Stimulated activated CD4-positive, alpha-beta T cell treated with anti-CD3 and anti-CD28 coated beads, TNF-alpha, amount 100 ng/mL, for 24 hours (primary cell): ENCODE measurements at regions not wholly inside any gene's neighbourhood (a gene's known extent, or its start where the extent isn't known, plus 50 kb on each side); places are given as distances from the start of the nearest gene placed in this dataset.
A peak's percentile ranks its signal among the peaks of the same experiment; 100 is the strongest.
"Not testable (repeated sequence)": the region's sequence is repeated elsewhere in the genome, so short reads cannot be mapped to it uniquely, and the experiment has no call there.

ENCODE experiments used
- DNase-seq, 3 experiments: peaks; one replicate each; pipeline ENCODE4 v3.0.0-alpha.2; 2020; ENCODE audit warnings: low read depth in 3 of 3

DNA sequence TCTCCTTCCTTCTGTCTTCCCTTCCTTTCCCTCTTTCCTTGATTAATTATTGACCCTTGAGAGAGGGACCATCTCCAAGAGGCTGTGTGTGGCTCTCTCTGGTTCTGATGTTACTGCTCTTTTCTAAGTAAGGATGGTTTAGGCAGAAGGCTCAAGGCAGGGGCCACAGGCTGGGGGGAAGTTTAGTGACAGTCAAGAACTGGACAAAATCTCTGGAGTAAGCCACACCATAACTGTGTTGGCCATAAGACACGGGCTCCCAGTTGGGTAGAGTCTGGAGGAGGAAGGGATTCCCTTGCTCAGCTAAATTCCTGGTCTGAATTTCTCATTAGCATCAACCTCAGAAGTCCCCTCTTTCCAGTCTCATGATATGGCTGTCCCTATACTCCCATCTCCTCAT, 74.7 kb downstream of the BUD13 start:
- no peak for DNase-seq

DNA sequence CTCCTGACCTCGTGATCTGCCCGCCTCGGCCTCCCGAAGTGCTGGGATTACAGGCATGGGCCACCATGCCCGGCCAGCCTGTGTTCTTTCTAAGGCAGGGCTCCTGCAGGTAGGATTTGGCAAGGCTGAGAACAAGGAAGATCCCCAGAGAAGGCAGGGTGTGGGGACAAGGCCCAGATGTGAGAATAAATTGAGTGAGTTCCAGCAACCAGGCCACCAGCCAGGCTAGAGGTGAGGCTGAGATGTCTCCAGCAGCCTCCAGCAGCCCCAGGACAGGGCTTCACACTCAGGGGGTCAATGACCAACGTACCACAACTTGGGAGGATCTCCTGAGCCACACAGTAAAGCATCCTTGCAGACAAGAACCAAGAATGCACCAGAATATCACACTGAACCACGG, 75.1 kb downstream of the BUD13 start:
- no peak for DNase-seq

DNA sequence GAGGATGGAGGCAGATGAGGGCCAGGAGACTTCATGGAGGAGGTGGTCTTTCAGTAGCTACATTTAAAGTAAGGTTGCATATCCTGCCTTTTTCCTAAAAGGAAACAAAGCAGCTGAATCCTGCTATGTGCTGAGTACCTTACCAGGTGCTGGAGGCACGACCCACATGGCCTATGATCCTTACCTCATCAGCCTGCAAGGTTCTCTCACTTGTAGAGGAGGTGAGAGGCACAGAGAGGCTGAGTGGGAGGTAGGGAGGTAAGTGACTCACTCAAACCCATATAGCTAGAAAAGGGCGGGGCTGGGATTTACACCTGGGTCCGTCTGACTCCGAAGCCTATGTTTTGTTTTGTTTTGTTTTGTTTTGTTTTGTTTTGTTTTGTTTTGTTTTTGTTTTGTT, 75.8 kb downstream of the BUD13 start:
- DNase-seq = no peak

DNA sequence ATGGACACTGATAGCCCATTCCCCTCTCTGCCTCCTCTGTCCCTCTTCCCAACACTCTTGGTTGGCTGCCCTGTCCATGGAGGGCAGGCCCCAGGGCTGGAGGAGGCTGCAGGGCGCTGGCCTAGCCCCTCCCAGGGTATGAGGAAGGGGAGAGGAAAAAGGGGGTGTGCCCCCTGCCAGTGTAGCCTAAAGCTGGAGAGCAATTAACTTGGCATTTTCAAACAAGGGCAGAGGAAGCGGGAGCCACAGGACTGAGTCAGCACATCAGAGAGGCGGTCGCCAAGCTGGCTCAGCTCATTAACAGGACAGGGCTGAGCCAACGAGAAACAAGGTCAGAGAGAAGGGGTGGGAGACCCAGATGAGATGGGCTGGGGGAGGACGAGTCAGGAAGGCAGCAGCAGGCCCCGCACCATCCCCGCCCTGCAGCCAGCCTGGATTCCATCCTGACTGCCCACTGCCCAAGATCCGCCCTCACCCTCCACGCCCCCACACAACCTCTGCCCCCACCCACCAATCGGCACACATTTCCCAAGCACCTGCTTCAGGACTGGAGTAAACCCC, 76.3 kb downstream of the BUD13 start:
- DNase-seq = no peak

DNA sequence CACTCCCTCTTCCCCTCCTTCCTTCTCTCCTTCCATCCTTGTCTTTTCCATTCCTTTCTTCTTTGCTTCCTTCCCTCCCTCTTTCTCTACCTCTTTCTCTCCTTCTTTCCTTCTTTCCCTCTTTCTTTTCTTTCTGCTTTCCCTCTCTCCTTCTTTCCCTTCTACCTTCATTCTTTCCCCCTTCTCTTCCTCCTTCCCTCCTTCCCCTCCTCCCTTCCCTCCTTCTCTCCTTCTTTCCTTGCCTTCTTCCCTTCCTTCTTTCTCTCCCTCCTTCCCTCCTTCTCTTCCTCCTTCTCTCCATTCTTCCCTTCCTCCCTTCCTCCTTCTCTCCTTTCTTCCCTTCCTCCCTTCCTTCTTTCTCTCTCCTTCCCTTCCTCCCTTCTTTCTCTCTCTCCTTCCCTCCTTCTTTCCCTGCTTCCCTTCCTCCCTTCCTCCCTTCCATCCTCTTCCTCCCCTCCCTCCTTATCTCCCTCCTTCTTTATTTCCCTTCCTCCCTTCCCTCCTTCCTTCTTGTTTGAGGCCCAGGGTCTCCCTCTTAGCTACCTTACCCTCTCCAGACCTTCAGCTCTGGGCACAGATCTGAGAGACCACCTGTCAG, 77.0 kb downstream of the BUD13 start:
- DNase-seq = no peak

DNA sequence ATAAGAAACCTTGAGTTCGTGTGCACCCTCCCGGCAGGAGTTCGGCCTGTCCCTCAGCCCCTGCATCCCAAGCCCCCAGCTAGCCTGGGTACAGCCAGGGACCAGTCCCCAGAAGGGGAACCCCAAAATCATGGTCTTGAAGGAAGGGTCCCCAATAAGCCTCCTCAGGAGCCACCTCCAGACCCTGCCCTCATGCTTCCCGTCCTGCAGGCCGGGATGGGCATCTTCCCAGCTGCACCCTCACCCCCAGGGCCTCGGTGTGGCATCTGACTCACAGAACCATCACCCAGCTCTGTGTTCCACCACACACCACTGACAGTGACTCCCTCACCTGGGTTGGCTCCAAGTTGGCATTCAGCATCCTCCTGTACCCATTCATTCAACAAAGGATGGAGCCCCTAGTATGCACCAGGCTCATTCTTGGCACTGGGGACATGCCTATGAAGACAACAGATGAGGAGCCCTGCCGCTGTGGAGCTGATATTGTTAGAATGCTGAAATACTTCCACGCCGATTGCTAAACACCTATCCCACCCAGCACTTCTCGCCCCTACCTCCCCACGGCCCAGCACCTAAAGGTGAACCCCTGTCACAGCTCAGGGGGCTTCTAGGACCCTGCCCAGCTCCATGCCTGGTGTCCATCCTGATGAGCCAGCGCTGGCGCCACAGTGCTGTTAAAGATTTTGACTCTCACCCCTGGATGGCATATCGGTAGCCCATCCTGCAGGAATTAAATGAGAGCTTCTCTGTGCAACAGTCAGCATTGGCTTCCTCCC, 77.8 kb downstream of the BUD13 start:
- no peak for DNase-seq

DNA sequence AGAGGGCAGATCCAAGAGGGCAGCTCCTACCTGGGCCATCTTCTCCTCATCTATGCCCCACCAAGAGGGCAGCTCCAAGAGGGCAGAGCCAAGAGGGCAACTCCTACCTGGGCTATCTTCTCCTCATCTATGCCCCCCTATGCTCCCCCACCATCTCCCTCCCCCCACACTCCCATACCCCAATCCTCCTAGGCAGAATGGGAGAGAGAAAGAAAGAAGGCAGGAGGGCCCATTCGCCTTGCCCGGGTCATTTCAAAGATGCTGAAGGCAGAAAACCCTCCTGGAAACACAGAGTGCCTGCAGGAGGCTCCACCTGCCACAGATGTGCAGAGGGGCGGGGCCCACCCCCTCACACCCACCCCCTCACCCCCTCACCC, 78.5 kb downstream of the BUD13 start:
- DNase-seq = no peak

DNA sequence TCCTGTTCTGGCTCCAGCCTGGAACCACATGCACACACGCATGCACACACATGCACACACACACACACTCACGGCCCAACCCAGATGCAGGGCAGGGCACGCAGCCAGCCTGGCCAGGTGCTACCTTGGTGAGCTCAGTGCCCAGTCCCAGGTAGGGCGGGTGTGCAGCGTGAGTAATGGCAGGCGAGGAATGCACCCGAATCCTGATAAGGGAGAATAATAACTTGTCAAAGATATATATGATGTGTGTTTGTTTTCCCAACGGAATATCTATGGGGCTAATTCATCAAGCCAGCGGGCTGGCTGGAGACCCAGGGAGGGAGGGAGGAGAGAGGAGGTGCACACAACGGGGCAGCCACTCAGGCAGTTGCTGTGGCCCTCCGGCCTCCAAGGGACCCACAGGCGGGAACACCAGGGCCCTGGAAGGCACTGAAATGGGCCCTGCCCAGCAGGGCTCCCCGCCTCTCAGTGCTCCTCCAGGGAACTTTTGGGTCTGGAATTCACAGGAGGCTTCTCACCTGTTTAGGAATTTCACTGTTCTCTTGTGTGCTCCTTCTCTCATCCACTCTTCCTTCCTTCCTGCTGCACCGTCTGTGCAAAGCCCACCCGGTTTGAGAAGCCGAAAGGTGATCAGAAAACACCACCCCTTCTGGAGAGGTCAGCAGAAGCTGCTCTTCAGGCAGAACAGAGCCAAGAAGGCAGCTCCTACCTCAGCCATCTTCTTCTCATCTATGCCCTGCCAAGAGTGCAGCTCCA, 79.0 kb downstream of the BUD13 start:
- DNase-seq = no peak

DNA sequence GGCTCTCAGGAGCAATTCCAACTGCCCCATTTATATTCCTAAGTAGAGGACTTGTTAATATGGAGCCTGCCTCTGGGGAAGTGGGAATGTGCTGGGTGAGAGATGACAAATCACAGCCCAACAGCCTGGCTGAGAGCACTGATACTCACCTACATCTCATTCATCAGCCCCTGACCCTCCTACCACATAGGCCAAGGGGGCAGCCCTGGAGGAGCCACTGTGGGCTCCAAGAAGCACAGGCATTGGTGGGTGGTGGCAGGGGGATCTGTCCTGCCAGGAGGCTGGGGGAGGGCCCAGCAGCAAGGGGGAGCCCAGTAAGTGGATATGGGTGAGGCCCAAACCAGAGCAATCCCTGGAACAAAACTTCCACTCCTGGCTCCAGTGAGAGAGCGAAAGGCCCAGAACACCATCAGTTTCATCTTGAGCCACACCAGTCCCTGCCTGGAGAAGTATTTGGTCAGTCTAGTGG, 79.7 kb downstream of the BUD13 start:
- DNase-seq = no peak

DNA sequence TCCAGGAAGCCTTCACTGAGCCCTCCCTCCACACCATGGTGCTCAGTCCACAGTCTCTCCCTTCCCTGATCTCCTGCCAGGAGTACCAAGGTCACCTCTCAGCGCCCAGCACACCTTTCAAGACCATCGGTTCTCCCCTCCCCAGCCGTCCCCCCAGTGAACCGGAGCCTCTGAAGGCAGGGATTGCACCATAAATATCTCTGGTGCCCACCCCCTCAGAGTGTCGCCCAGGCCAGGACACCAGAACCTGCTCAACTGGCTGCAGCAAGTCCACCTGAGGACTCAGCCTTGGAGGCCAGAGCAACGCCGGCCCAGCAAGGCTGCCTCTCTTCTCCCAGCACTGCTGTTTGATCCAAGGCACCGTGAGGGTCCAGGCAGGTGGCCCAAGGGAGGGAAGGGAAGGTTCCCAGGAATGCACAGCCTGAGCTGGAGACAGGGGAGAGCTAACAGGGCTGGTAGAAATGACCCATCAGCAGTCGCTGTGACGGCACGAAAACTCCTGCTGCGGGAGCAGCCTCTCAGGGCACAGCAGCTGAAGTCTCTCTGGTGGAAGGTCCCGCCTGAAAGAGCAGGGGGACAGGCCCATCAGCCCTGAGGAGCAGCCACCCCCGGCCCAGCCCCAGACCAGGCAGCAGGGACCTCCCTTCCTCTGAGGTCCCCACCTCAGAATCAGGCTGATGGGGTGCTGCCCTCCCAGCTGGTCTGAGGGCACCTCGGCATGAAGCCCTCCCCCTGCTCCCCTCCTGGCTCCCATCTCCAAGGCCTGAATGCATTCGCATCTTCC, 80.3 kb downstream of the BUD13 start:
- DNase-seq = no peak

DNA sequence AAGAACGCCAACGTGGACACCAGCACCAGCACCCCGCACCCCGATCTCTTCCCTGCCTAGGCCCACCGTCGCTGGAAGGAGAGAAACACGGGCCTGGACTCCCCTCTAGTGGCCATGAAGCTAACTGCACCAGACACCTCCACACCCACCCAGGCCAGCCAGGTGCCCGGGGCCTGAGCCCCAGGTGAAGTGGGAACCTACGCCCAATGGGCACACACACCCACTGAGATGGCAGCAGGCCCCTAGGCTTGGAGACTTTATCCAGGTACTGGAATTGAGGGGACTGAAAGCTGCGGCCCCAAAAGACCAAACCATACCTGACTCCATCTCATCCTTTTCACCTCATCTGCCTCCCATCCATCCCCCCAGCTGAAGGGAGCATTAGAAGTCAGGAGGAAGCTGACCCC, 81.0 kb downstream of the BUD13 start:
- DNase-seq = peak; percentile 25 to 58 (median 38)

DNA sequence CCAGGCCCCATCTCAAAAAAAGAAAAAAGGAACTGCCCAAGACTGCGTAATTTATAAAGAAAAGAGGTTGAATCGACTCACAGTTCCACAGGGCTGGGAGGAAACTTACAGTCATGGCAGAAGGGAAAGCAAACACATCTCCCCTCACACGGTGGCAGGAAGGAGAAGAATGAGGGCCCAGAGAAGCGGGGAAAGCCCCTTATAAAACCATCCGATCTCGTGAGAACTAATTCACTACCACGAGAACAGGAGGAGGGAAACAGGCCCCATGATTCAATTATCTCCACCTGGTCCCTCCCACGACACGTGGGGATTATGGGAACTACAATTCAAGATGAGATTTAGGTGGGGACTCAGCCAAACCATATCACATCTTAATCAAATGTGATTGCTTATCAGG, 82.2 kb downstream of the BUD13 start:
- no peak for DNase-seq

DNA sequence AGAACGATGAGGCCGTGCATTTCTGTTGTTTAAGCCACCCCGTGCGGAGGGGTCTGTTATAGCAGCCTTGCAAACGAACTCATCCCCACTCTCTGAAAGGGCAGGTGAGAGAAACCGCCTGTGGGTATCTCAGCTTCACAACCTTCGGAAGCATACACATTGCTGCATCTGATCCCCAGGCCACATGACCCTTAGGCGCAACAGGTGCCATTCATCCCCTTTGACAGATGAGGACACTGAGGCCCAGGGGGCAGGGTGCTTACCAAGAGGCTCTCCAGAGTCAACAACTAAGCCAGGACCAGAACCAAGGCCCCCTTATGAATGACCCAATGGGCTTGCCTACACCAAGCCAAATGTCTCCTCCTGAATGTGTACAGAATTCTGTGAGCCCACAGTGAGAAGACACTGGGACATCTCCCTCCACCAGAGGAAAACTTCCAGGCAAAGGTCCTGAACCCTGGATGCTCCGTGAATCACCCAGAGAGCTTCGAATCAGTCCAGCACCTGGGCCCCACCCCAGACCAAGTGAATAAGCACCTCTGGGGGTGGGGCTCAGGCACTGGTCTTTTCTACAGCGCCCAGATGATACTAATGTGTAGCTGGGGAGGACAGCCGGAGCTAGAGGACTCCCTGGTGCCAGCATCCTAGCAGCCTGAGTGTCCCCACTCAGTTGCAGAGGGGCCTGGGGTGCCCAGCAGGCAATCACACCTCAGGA, 83.2 kb downstream of the BUD13 start:
- DNase-seq = no peak

DNA sequence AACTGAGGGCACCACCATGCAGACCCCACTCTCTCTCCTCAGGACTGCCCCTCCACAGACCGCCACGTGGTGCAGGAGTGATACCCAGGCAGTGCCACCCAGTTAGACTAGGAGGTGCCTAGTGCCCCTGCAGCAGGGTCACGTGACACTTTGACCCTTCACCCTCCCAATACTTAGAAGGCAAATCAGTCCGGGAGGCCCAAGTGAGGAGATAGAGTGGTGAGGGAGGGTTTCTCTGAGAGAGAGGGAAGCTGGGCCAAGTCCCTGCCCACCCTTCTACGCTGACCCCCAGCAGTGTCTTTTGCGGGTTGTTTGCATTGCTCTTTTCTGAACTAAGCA, 84.6 kb downstream of the BUD13 start:
- no peak for DNase-seq

DNA sequence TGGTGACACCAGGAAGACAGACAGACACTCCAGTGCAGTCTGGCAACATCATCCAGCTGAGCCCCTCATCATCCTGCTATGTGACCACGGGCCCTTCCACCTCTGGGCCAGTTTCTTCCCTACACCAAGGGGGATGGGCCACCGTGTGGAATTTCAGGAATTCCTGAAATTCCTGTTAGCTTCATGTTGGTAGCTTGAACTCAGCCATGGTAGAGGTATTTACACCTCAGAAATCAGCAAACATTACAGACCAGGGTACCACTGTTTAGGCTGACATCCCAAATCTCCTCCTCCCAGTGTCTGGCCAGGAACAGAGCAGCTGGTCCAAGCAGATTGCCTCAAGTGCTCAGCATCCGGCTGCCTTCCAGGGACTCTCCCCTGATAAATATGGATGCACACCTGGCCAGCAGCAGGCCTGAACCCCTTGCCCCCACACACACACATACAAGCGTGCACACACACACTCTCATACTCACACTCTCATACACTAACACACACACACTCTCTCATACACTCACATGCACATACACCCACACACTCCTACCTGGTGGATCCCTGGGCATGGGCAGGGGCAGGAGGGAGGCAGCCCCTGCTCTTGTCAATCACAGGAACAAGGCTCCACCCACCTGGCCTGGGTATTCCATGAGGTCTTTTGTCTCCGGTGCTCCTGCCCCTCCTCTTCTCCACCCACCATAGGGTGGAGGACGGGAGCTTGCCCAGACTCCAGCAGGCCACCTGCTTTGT, 85.2 kb downstream of the BUD13 start:
- DNase-seq = no peak

DNA sequence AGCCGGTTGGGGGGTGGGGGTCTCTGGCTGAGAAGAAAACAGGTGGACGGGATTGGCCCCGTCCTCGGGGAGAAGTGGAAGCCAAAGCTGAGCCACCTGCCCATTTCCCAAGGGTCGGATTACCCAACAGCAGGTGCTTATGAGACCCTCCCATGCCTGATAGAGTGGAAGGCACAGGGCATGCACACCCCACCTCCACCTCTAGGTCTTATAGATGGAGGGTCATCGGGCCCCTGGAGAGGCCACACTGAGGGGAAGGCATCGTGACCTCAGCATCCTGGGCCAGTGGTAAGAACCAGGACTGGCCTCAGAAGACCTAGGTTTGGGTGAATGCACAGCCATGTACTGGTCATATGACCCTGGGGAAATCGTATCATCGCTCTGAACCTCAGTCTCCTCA, 85.9 kb downstream of the BUD13 start:
- DNase-seq = no peak

DNA sequence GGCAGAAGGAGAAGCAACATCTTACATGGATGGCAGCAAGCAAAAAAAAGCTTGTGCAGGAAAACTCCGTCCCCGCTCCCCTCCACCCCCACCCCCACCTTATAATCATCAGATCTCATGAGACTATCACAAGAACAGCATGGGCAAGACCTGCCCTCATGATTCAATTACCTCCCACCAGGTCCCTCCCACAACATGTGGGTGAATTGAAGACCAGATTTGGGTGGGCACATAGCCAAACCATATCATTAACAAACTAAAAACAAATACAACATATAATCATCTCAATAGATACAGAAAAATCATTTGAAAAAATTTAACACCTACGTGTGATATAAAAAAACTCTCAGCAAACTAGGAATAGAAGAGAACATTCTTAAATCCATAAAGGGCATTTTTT, 88.8 kb downstream of the BUD13 start:
- no peak for DNase-seq

DNA sequence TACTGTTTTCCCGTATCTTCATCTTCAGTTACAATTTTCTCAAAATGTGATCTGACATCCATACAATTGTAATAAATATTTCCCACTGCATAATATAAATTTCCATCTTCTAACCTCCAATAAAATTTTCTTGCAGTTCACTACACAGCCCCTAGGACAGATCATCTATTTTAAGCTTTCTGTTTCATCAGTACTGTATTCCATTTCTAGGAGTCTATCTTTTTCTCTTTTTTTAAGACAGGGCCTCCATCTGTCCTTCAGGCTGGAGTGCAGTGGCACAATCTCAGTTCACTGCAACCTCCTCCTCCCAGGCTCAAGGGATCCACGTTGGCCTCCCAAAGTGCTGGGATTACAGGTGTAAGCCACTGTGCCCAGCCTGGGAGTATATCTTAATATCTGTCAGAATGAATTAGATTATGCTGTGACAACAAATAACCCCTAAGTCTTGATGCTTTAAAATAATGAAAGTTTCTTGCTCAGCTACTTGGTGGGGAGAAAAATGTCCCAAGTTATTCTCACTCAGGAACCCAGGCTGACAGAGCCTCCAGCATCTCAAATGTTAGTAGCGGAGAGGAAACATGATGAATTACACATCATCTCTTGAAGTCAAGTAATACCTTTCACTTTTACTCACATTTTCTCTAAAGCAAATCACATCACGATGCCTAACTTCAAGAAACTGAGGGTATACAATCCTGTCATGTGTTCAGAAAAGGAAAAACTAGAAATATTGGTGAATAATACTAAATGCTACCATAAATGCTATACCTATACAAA, 92.2 kb downstream of the BUD13 start:
- no peak for DNase-seq

DNA sequence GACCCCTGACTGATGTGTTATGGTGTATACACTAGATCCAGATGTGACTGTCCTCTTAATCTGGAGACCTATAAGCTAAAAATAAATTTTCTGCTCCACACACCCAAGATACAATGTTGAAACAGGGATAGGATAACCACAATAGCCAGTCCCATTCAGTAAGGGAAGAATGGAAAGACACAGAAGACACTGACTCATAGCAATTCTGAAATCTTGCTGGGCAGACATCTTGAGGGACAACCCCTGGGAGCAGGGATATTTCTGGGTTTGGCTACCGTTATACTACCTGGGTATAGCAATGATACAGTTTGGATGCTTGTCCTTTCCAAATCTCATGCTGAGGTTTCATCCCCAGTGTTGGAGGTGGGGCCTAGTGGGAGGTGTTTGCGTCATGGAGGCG, 93.9 kb downstream of the BUD13 start:
- DNase-seq = no peak

DNA sequence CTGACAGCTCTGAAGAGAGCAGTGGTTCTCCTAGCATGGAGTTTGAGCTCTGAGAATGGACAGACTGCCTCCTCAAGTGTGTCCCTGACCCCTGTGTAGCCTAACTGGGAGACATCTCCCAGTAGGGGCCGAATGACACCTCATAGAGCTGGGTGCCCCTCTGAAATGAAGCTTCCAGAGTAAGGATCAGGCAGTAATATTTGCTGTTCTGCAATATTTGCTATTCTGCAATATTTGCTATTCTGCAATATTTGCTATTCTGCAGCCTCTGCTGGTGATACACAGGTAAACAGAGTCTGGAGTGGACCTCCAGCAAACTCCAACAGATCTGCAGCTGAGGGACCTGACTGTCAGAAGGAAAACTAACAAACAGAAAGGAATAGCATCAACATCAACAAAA, 105.5 kb downstream of the BUD13 start:
- not testable (repeated sequence) for DNase-seq
